Neural progenitor cell (in vitro differentiated cells): ENCODE measurements at regions not wholly inside any gene's neighbourhood (a gene's known extent, or its start where the extent isn't known, plus 50 kb on each side); places are given as distances from the start of the nearest gene placed in this dataset.

Experiments used
- DNase-seq: peaks from one replicate; pipeline ENCODE4 v3.0.0-alpha.2; 2016; ENCODE audit warnings: low spot score
- H2AFZ ChIP-seq: fragments of 200-600 bp; sonication (generic); replicated peaks from 2 replicates; pipeline ENCODE4 v1.6.1; 2016; ENCODE audit warnings: antibody characterized with exemption
- H3F3A ChIP-seq: fragments of 200-600 bp; sonication (generic); 2 replicates; pipeline ENCODE4 v1.6.1; 2016; ENCODE audit warnings: antibody characterized with exemption, low read depth
- H3K27ac ChIP-seq: fragments of 200-600 bp; sonication (generic); 2 replicates; pipeline ENCODE4 v1.5.1; 2016; ENCODE audit warnings: mild to moderate bottlenecking
- H3K27me3 ChIP-seq: fragments of 200-600 bp; sonication (generic); 2 replicates; pipeline ENCODE4 v1.6.1; 2016; ENCODE audit warnings: mild to moderate bottlenecking, moderate library complexity
- H3K36me3 ChIP-seq: fragments of 200-600 bp; sonication (generic); 2 replicates; pipeline ENCODE4 v1.5.1; 2016
- H3K4me1 ChIP-seq: fragments of 200-600 bp; sonication (generic); 2 replicates; pipeline ENCODE4 v1.6.1; 2016; ENCODE audit warnings: mixed run types
- H3K4me2 ChIP-seq: fragments of 200-600 bp; sonication (generic); 2 replicates; pipeline ENCODE4 v1.6.1; 2016
- H3K4me3 ChIP-seq: fragments of 200-600 bp; sonication (generic); 2 replicates; pipeline ENCODE4 v1.5.1; 2016
- H3K79me2 ChIP-seq: fragments of 200-600 bp; sonication (generic); 2 replicates; pipeline ENCODE4 v1.6.1; 2016; ENCODE audit warnings: low read depth
- H3K9ac ChIP-seq: fragments of 200-600 bp; sonication (generic); 2 replicates; pipeline ENCODE4 v1.6.1; 2016
- H3K9me3 ChIP-seq: fragments of 200-600 bp; sonication (generic); 2 replicates; pipeline ENCODE4 v1.5.1; 2016; ENCODE audit warnings: low read depth
- H4K20me1 ChIP-seq: fragments of 200-600 bp; sonication (generic); 2 replicates; pipeline ENCODE4 v1.6.1; 2016; ENCODE audit warnings: low read depth
- H3K27ac Mint-ChIP-seq: 3 replicates; pipeline ENCODE4 v1.8.0; 2021; ENCODE audit warnings: mixed read lengths
- H3K27me3 Mint-ChIP-seq: 2 replicates; pipeline ENCODE4 v1.8.0; 2022; ENCODE audit warnings: low read depth, mild to moderate bottlenecking, inconsistent platforms, moderate library complexity, mixed read lengths; ENCODE audit not compliant: insufficient read depth
- H3K36me3 Mint-ChIP-seq: 3 replicates; pipeline ENCODE4 v1.8.0; 2021; ENCODE audit warnings: mixed read lengths
- H3K4me1 Mint-ChIP-seq: 3 replicates; pipeline ENCODE4 v1.8.0; 2021; ENCODE audit warnings: mixed read lengths
- H3K4me3 Mint-ChIP-seq: 3 replicates; pipeline ENCODE4 v1.8.0; 2021; ENCODE audit warnings: mild to moderate bottlenecking, moderate library complexity, mixed read lengths
- H3K9me3 Mint-ChIP-seq: 3 replicates; pipeline ENCODE4 v1.8.0; 2020; ENCODE audit warnings: mixed read lengths
- EZH2 ChIP-seq: fragments of 200-600 bp; sonication (generic); IDR thresholded peaks from 2 replicates; pipeline ENCODE4 v1.6.1; 2017; ENCODE audit warnings: antibody characterized with exemption, mild to moderate bottlenecking, moderate library complexity
- EZH2phosphoT487 ChIP-seq: fragments of 200-600 bp; sonication (generic); IDR thresholded peaks from 2 replicates; pipeline ENCODE4 v1.6.1; 2017; ENCODE audit warnings: antibody characterized with exemption
- TF ChIP-seq, protein P1 (sequence below): fragments of 200-600 bp; sonication (generic); IDR thresholded peaks from 2 replicates; pipeline ENCODE4 v1.5.1; 2017; ENCODE audit warnings: antibody characterized with exemption, mild to moderate bottlenecking

DNA sequence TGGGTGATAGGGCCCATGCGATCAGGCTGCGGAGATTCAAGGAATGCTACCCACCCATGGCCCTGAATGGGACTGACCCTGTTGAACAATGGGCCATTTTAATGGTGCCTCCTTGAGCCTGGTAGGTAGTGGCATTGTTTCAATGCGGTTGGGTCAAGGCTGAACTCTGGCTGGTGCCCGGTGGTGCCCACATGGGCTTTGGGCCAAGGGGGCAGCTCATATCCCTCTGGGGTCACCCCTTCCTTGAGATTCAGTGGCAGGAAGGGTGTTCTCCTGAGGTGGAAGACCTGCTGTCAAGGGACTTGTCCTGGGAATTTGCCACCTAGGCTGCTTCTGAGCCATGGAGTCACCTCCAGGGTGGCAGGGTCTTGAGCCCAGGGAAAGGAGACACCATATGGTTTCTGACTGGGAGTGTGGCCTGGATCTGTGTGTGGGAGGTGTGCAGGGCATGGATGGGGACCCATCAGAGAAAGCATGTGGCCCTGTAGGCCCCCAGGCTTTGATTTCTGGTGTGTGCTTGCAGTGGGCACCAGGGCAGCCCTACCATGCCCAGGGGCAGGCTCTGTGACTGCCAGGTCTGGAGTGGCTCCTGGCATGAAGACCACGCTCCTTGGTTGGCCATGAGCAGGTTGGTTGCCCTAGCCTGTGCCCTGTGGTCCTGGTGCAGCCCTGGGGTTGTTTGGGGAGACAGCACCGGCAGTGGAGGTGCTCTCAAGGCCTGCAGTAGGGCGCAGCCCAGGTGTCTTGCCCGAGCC, 199.9 kb downstream of the UBE3A start:
- H3K4me1 ChIP-seq, result no peaks in the 10 kb centered on the region
- Mint-ChIP-seq H3K27me3 (peaks cover 3% of the 10 kb centered on the region), H3K4me3 (no peak overlapping the region), H3K4me1 (no peaks in the 10 kb centered on the region), H3K9me3 (peaks cover 40% of the 10 kb centered on the region), H3K36me3 (no peaks in the 10 kb centered on the region), H3K27ac (no peak overlapping the region)
- no peaks in the 10 kb centered on the region for H4K20me1 ChIP-seq
- H3K4me2 ChIP-seq, result no peak overlapping the region
- no peak overlapping the region for H3K9ac ChIP-seq
- H3F3A ChIP-seq, result no peaks in the 10 kb centered on the region
- H3K79me2 ChIP-seq, result no peaks in the 10 kb centered on the region
- H2AFZ ChIP-seq, result no peak overlapping the region
- no peak overlapping the region for H3K27ac ChIP-seq
- no peaks in the 10 kb centered on the region for H3K9me3 ChIP-seq
- no peaks in the 10 kb centered on the region for H3K27me3 ChIP-seq
- H3K36me3 ChIP-seq, result no peaks in the 10 kb centered on the region
- no peak for DNase-seq
- TF ChIP-seq, protein P1, sequence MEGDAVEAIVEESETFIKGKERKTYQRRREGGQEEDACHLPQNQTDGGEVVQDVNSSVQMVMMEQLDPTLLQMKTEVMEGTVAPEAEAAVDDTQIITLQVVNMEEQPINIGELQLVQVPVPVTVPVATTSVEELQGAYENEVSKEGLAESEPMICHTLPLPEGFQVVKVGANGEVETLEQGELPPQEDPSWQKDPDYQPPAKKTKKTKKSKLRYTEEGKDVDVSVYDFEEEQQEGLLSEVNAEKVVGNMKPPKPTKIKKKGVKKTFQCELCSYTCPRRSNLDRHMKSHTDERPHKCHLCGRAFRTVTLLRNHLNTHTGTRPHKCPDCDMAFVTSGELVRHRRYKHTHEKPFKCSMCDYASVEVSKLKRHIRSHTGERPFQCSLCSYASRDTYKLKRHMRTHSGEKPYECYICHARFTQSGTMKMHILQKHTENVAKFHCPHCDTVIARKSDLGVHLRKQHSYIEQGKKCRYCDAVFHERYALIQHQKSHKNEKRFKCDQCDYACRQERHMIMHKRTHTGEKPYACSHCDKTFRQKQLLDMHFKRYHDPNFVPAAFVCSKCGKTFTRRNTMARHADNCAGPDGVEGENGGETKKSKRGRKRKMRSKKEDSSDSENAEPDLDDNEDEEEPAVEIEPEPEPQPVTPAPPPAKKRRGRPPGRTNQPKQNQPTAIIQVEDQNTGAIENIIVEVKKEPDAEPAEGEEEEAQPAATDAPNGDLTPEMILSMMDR, result no peak
- no peak for TF ChIP-seq EZH2phosphoT487
- TF ChIP-seq EZH2, result no peak
- H3K4me3 ChIP-seq, result no peak overlapping the region

DNA sequence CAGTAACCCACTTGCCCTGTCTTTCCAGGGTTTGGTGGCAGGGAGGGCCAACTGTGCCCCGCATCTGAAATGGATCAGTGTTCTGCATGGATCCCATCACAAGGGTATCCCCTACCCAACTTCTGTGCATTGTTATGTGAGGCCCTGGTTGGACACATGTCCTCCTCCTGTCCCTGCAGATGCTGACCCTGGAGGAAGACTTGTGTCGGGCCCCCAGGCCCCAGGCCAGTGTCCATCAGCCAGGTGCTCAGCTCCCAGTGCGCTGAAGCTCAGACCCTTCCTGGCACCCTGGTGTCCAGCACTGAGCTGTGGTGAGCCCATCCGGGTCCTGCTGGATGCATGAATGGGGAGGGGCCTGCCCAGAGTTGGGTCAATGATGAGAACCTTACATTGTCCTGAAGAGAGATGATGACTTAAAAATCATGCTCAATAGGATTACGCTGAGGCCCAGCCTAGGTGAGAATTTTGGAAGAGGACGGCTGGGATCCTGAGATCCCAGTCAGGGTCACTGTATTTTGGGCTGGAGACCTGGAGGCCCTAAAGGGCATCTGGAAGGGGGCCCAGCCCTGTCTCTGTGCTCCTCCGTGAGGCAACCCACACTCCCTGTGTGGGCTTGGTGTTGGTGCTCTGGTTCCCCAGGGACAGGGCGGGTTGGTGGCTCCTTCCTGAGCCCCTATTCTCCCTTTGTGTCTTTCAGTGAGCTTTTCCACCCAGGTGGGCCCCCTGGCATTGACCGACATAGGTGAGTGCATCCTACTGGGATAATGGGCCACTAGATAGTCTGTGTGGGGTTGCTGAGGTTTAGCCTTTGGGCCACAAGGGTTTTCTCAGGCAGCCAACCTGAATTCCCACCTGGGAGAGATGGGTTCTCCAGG, 199.1 kb downstream of the UBE3A start:
- peaks cover 37% of the 10 kb centered on the region for H3K9me3 Mint-ChIP-seq
- H3F3A ChIP-seq, result no peaks in the 10 kb centered on the region
- H3K4me1 ChIP-seq, result no peaks in the 10 kb centered on the region
- no peaks in the 10 kb centered on the region for H3K27me3 ChIP-seq
- no peak overlapping the region for H3K27ac ChIP-seq
- no peaks in the 10 kb centered on the region for H3K79me2 ChIP-seq
- TF ChIP-seq EZH2phosphoT487 (no peak), EZH2 (no peak)
- TF ChIP-seq, protein P1, result no peak
- H3K4me2 ChIP-seq, result no peak overlapping the region
- H2AFZ ChIP-seq, result no peak overlapping the region
- H3K36me3 Mint-ChIP-seq, result no peaks in the 10 kb centered on the region
- H3K9me3 ChIP-seq, result no peaks in the 10 kb centered on the region
- H3K27me3 Mint-ChIP-seq, result peaks cover 3% of the 10 kb centered on the region
- H3K4me3 ChIP-seq, result no peak overlapping the region
- H3K4me3 Mint-ChIP-seq, result no peak overlapping the region
- no peaks in the 10 kb centered on the region for H3K4me1 Mint-ChIP-seq
- H3K27ac Mint-ChIP-seq, result no peak overlapping the region
- H3K9ac ChIP-seq, result no peak overlapping the region
- no peak for DNase-seq
- H4K20me1 ChIP-seq, result no peaks in the 10 kb centered on the region
- H3K36me3 ChIP-seq, result no peaks in the 10 kb centered on the region

DNA sequence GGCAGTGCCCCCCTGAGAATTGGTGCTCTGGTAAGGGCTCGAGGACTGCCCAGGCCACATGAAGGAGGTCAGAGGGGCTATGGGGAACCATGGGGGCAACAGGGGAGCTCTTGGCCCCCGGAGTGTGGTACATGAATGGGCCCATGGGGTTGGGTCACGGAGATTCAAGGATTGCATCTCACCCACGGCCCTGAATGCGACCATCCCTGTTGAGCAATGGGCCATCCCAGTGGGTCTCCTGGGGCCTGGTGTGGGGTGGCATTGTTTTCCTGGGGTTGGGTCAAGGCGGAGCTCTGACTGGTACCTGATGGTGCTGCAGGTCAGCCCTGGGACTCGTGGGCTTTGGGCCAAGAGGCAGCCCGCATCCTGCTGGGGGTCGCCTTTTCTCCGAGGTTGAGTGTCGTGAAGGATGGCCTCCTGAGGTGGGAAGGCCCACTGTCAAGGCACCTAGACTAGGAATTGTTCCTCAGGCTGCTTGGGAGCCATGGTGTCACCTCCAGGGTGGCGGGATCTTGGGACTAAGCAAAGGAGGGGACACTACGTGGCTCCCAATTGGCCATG, 198.3 kb downstream of the UBE3A start:
- H3K9ac ChIP-seq, result no peak overlapping the region
- H3K27me3 ChIP-seq, result no peaks in the 10 kb centered on the region
- no peak for DNase-seq
- H3K9me3 ChIP-seq, result no peaks in the 10 kb centered on the region
- Mint-ChIP-seq H3K27me3 (peaks cover 3% of the 10 kb centered on the region), H3K4me1 (no peaks in the 10 kb centered on the region), H3K36me3 (no peaks in the 10 kb centered on the region), H3K9me3 (peaks cover 40% of the 10 kb centered on the region), H3K27ac (no peak overlapping the region), H3K4me3 (no peak overlapping the region)
- no peaks in the 10 kb centered on the region for H3K79me2 ChIP-seq
- H2AFZ ChIP-seq, result no peak overlapping the region
- no peaks in the 10 kb centered on the region for H3K4me1 ChIP-seq
- H3K27ac ChIP-seq, result no peak overlapping the region
- H3F3A ChIP-seq, result no peaks in the 10 kb centered on the region
- TF ChIP-seq EZH2 (no peak), EZH2phosphoT487 (no peak)
- TF ChIP-seq, protein P1, result no peak
- no peak overlapping the region for H3K4me3 ChIP-seq
- no peaks in the 10 kb centered on the region for H4K20me1 ChIP-seq
- no peaks in the 10 kb centered on the region for H3K36me3 ChIP-seq
- H3K4me2 ChIP-seq, result no peak overlapping the region
